ENCODE measurements at regions not wholly inside any gene's neighbourhood (a gene's known extent, or its start where the extent isn't known, plus 50 kb on each side); places are given as distances from the start of the nearest gene placed in this dataset.

- no peak for TF ChIP-seq CTCF (IDR thresholded peaks at IDR 0.05; ENCODE audit: unreplicated experiment)
- no peaks in the 10 kb centered on the region for H3K36me3 Mint-ChIP-seq (ENCODE audit: insufficient read depth)
- no peaks in the 10 kb centered on the region for H3K4me1 Mint-ChIP-seq (ENCODE audit: low read depth)
- H3K27ac Mint-ChIP-seq = no peak overlapping the region
- H3K4me3 Mint-ChIP-seq (ENCODE audit: low read depth) = no peak overlapping the region
- peaks cover 5% of the 10 kb centered on the region for H3K9me3 Mint-ChIP-seq (ENCODE audit: low read depth)
- peaks cover 3% of the 10 kb centered on the region for H3K27me3 Mint-ChIP-seq
- DNase-seq (ENCODE audit: low spot score, unreplicated experiment) = no peak
Observed at GRCh38 chr3:13165576-13165975, 92.3 kb upstream of the IQSEC1 start.

DNA sequence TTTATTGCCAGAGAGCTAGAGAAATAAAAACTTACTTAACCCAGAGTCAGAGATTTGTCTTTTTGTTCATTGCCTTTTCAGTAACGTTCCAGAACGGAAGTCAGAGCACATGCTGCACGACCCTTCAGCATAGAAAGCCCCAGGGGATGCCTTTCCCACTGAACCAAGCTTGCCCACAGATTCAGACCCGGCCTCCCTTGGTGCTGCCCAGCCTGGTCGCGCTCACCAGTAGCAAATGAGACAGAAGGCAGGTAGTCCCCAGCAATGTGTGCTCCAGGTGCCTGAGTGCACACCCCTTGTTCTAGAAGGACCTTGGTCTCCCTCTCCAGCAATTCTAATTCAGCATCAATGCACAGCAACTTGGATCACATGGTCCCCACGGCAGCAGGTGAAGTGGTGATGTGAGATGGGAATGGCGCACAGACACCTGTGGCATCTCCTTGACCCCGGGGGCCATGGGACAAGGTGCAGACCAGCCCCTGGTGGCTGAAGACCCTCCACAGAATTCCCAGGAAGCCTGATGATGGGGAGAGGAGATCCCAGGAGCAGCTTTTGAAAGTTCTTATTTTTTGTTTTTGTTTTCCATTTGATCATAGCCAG lies 91.8 kb upstream of the IQSEC1 start:
- no peak overlapping the region for H3K27ac Mint-ChIP-seq
- no peak overlapping the region for H3K4me3 Mint-ChIP-seq (ENCODE audit: low read depth)
- no peaks in the 10 kb centered on the region for H3K36me3 Mint-ChIP-seq (ENCODE audit: insufficient read depth)
- H3K9me3 Mint-ChIP-seq (ENCODE audit: low read depth) = peaks cover 5% of the 10 kb centered on the region
- H3K27me3 Mint-ChIP-seq = peaks cover 3% of the 10 kb centered on the region
- no peak for DNase-seq (ENCODE audit: low spot score, unreplicated experiment)
- no peak for TF ChIP-seq CTCF (IDR thresholded peaks at IDR 0.05; ENCODE audit: unreplicated experiment)
- no peaks in the 10 kb centered on the region for H3K4me1 Mint-ChIP-seq (ENCODE audit: low read depth)

GRCh38 chr3:13163848-13164382 lies 90.7 kb upstream of the IQSEC1 start:
- Mint-ChIP-seq H3K4me3 (ENCODE audit: low read depth) (no peak overlapping the region), H3K4me1 (ENCODE audit: low read depth) (no peaks in the 10 kb centered on the region)

GRCh38 chr3:13162549-13163320 lies 89.5 kb upstream of the IQSEC1 start:
- Mint-ChIP-seq H3K36me3 (ENCODE audit: insufficient read depth) (no peaks in the 10 kb centered on the region), H3K27me3 (peaks cover 3% of the 10 kb centered on the region), H3K4me3 (ENCODE audit: low read depth) (no peak overlapping the region), H3K4me1 (ENCODE audit: low read depth) (no peaks in the 10 kb centered on the region), H3K9me3 (ENCODE audit: low read depth) (no peaks in the 10 kb centered on the region), H3K27ac (no peak overlapping the region)
- DNase-seq (ENCODE audit: low spot score, unreplicated experiment) = no peak
- TF ChIP-seq CTCF (IDR thresholded peaks at IDR 0.05; ENCODE audit: unreplicated experiment) = no peak

More at GRCh38 chr3:13163848-13164382, 90.7 kb upstream of the IQSEC1 start:
- no peak for TF ChIP-seq CTCF (IDR thresholded peaks at IDR 0.05; ENCODE audit: unreplicated experiment)
- Mint-ChIP-seq H3K9me3 (ENCODE audit: low read depth) (no peaks in the 10 kb centered on the region), H3K36me3 (ENCODE audit: insufficient read depth) (no peaks in the 10 kb centered on the region), H3K27me3 (peaks cover 6% of the 10 kb centered on the region), H3K27ac (no peak overlapping the region)
- DNase-seq (ENCODE audit: low spot score, unreplicated experiment) = no peak

DNA sequence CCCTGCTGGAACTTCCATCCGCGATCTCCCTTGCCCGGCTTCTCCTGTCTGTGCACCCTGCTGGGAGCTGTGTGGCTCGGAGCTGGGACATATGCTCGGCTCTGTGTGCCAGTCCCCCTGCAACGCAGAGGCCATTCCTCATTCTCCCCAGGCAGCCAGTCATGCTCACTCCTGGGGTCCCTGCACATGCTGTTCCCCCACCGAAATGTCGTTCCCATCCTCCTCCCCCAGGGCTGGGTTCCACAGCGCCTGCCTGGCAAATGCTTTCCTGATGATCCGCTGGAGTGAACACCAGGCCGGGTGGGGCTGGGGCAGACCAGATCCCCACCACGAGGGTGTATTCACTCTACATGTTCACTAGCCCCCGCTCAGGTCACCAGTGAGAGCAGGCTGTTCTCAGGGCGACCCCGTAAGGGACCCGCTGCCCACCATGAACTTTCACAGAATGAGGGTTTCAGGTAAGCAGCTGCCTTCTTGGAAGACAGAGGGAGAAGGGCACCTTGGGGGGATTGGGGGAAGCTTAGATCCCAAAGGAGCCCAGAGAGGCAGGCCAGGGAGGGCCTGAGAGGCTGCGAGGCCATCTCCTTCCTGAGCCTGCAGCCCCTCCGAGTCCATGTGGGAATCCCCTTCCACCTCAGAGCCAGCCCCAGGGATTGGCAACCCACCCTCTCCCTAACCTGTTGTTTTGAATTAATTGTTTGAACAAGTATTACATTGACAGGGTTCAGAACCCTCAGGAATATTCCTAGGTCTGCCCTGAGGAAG lies 88.7 kb upstream of the IQSEC1 start:
- no peaks in the 10 kb centered on the region for H3K4me1 Mint-ChIP-seq (ENCODE audit: low read depth)
- no peak overlapping the region for H3K4me3 Mint-ChIP-seq (ENCODE audit: low read depth)
- H3K36me3 Mint-ChIP-seq (ENCODE audit: insufficient read depth) = no peaks in the 10 kb centered on the region
- no peak for DNase-seq (ENCODE audit: low spot score, unreplicated experiment)
- no peak for TF ChIP-seq CTCF (IDR thresholded peaks at IDR 0.05; ENCODE audit: unreplicated experiment)
- H3K27me3 Mint-ChIP-seq = peaks cover 3% of the 10 kb centered on the region
- no peaks in the 10 kb centered on the region for H3K9me3 Mint-ChIP-seq (ENCODE audit: low read depth)
- H3K27ac Mint-ChIP-seq = peak overlapping the region; percentile 79
